ENCODE measurements at regions not wholly inside any gene's neighbourhood (a gene's known extent, or its start where the extent isn't known, plus 50 kb on each side); places are given as distances from the start of the nearest gene placed in this dataset.

DNA sequence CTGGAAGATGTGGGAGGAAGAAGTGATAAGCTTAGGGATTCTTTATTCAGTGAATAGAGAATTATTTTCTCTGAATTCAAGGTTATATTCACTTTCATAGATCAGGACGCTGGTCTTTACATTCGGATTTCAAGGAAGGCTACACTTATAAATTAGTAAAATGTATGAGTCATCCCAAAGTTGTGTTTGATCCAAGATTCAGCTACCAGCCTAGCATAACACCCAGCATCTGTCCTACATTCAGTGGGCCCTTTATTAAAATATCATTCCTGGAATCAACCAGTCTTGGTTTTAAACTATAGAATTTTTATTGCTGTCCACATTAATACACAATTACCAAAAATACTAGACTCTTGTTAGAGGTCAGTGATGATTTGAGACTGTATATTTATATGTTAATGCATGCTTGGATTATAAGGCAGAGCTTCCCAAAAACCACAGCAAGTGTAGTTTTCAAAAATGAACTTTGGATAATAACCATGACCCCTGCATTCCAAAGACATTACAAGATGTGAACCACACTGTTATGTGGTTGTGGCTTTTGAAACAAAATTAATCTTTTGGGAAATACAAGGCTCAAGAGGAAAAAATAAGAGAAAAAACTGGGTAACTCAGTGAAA is 210.7 kb upstream of the CNR1 start:
- no peaks in the 10 kb centered on the region for H3K9me3 ChIP-seq (ENCODE audit: control insufficient read depth, low read length)
- H3K4me3 ChIP-seq (ENCODE audit: low read length in 2 of 2) = no peak overlapping the region
- WGBS, 2 donors = 5 to 8% methylated on average over 2 of the region's 2 CpGs
- peak overlapping the region in 1 of 2 donors; percentile 76 for H3K27ac ChIP-seq (ENCODE audit: low read depth in 1 of 2, low read length in 2 of 2)
- DNase-seq (no peak), ATAC-seq (ENCODE audit: low FRiP score) (no peak)
- no peaks in the 10 kb centered on the region for H3K36me3 ChIP-seq (ENCODE audit: control insufficient read depth in 1 of 2, insufficient read depth in 2 of 2, low read length in 1 of 2)
- H3K27me3 ChIP-seq (ENCODE audit: control insufficient read depth in 1 of 2, insufficient read depth in 2 of 2, low read length in 1 of 2) = no peaks in the 10 kb centered on the region
- peaks cover 2 to 7% of the 10 kb centered on the region in 2 donors for H3K4me1 ChIP-seq (ENCODE audit: control insufficient read depth in 1 of 2, insufficient read depth in 2 of 2, low read length in 2 of 2)
- intact Hi-C loops (cut with DNase I) = loop anchor here in 1 of 2 donors (10.0 kb wide), 1 partner anchor 208 kb away; no protein-coding TSS in a partner anchor

DNA sequence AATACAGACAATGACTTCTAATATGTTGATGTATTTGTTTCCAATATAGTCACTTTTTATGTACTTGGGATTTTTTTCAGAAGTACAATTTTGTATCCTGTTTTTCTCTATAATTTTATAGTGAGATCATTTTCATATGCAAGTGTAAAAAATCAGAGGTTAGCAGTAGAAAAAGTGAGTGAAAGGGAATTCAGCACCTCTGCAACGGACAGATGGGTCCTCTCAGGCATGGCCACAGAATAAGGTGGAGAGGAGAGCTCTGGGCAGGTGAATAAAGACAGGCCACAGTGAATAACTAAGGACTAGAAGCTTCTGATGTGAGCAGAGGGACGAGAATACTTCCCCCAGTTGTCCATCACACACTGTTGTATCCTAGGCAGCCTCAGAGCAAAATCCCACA is 210.1 kb upstream of the CNR1 start:
- intact Hi-C loops (cut with DNase I) = loop anchor here in 1 of 2 donors (10.0 kb wide), 1 partner anchor 209 kb away; no protein-coding TSS in a partner anchor
- no peak overlapping the region for H3K4me3 ChIP-seq (ENCODE audit: low read length in 2 of 2)
- ATAC-seq (ENCODE audit: low FRiP score) (no peak), DNase-seq (no peak)
- H3K27me3 ChIP-seq (ENCODE audit: control insufficient read depth in 1 of 2, insufficient read depth in 2 of 2, low read length in 1 of 2) = no peaks in the 10 kb centered on the region
- H3K27ac ChIP-seq (ENCODE audit: low read depth in 1 of 2, low read length in 2 of 2) = peak overlapping the region; percentile 73 to 76
- no peaks in the 10 kb centered on the region for H3K9me3 ChIP-seq (ENCODE audit: control insufficient read depth, low read length)
- 74 to 75% methylated on average over 2 of the region's 2 CpGs for WGBS, 2 donors
- H3K36me3 ChIP-seq (ENCODE audit: control insufficient read depth in 1 of 2, insufficient read depth in 2 of 2, low read length in 1 of 2) = no peaks in the 10 kb centered on the region
- H3K4me1 ChIP-seq (ENCODE audit: control insufficient read depth in 1 of 2, insufficient read depth in 2 of 2, low read length in 2 of 2) = peaks cover 2 to 7% of the 10 kb centered on the region in 2 donors

DNA sequence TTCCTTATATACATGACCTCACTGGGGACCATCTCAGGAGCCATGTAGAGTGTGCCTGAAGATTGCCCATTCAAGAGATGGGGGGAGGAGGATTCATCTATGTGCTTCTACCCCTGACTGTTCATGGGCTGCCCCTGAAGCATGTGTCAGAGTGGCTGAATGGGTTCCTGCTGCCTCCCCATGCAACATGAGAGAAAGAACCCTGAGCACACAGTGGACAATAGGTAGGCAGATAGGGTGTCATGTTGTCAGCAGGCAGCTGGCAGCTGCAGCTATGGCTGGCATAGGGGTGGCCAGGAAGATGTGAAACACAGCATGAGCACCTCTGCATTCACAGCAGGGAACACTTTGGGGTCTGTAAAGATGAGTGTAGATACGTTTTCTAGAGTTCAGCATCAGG is 208.4 kb upstream of the CNR1 start:
- intact Hi-C loops (cut with DNase I) = loop anchor here in 1 of 2 donors (10.0 kb wide), 1 partner anchor 210 kb away; no protein-coding TSS in a partner anchor
- ATAC-seq (ENCODE audit: low FRiP score) = no peak
- DNase-seq = no peak
- H3K4me1 ChIP-seq (ENCODE audit: control insufficient read depth in 1 of 2, insufficient read depth in 2 of 2, low read length in 2 of 2) = peaks cover 0 to 7% of the 10 kb centered on the region in 2 donors
- H3K4me3 ChIP-seq (ENCODE audit: low read length in 2 of 2) = no peak overlapping the region
- no peak overlapping the region for H3K27ac ChIP-seq (ENCODE audit: low read depth in 1 of 2, low read length in 2 of 2)
- no peaks in the 10 kb centered on the region for H3K36me3 ChIP-seq (ENCODE audit: control insufficient read depth in 1 of 2, insufficient read depth in 2 of 2, low read length in 1 of 2)
- no peaks in the 10 kb centered on the region for H3K9me3 ChIP-seq (ENCODE audit: control insufficient read depth, low read length)
- WGBS, 2 donors = 88 to 92% methylated on average over 1 of the region's 1 CpG
- no peaks in the 10 kb centered on the region for H3K27me3 ChIP-seq (ENCODE audit: control insufficient read depth in 1 of 2, insufficient read depth in 2 of 2, low read length in 1 of 2)

DNA sequence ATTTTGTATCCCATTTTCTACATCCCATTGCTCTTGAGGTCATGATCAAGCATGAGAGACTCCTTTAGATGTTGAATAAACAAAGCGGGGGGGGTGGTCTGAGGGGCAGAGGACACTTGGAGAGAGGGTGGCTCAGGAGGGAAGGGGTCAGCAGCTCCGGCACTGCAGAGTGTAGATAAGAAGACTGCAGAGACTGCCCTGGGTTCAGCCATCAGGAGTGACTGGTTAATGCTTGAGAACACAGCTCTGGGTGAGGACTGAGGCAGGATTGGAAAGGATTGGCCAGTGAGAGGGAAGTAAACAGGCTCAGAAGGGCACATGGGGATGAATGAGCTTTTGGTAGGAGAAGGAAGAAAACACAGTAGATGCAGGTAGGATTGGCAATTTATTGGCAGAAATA is 205.3 kb upstream of the CNR1 start:
- no peak overlapping the region for H3K27ac ChIP-seq (ENCODE audit: low read depth in 1 of 2, low read length in 2 of 2)
- H3K4me3 ChIP-seq (ENCODE audit: low read length in 2 of 2) = no peak overlapping the region
- 86 to 89% methylated on average over 2 of the region's 2 CpGs for WGBS, 2 donors
- no peaks in the 10 kb centered on the region for H3K9me3 ChIP-seq (ENCODE audit: control insufficient read depth, low read length)
- no peaks in the 10 kb centered on the region for H3K27me3 ChIP-seq (ENCODE audit: control insufficient read depth in 1 of 2, insufficient read depth in 2 of 2, low read length in 1 of 2)
- intact Hi-C loops (cut with DNase I) = loop anchor here in 1 of 2 donors (10.0 kb wide), 1 partner anchor 213 kb away; no protein-coding TSS in a partner anchor
- peaks cover 2 to 6% of the 10 kb centered on the region in 2 donors for H3K4me1 ChIP-seq (ENCODE audit: control insufficient read depth in 1 of 2, insufficient read depth in 2 of 2, low read length in 2 of 2)
- ATAC-seq (ENCODE audit: low FRiP score) = no peak
- H3K36me3 ChIP-seq (ENCODE audit: control insufficient read depth in 1 of 2, insufficient read depth in 2 of 2, low read length in 1 of 2) = no peaks in the 10 kb centered on the region
- no peak for DNase-seq

DNA sequence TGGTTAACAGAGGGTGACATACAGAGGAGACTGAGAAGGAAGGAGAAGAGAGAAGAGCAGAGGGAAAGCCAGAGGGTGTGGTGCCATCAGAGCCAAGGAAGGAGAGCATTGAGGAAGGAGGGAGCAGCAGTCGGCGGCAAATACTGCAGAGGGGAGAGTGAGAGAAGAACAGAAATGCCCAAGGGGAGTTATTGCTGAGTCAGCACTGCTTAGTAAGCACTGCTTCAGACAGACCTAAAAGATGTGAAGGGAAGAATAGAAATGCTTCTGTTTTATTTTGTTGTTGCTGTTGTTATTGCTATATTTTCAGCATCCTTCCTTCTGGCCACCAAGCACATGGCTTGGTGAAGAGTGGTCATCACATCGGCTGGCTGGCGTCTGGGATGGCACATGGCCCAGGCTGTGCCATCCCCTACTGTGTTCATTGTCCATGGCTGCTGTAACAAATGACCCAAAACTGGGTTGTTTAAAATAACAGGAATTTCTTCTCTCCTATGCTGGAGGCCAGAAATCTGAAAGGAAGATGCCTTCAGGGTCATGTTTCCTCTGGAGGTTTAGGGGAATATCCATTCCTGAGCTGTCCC is 204.1 kb upstream of the CNR1 start:
- no peak for DNase-seq
- ATAC-seq (ENCODE audit: low FRiP score) = no peak
- Histone ChIP-seq H3K9me3 (ENCODE audit: control insufficient read depth, low read length) (no peaks in the 10 kb centered on the region), H3K36me3 (ENCODE audit: control insufficient read depth in 1 of 2, insufficient read depth in 2 of 2, low read length in 1 of 2) (no peaks in the 10 kb centered on the region), H3K4me1 (ENCODE audit: control insufficient read depth in 1 of 2, insufficient read depth in 2 of 2, low read length in 2 of 2) (peaks cover 2 to 3% of the 10 kb centered on the region in 2 donors), H3K27ac (ENCODE audit: low read depth in 1 of 2, low read length in 2 of 2) (no peak overlapping the region), H3K4me3 (ENCODE audit: low read length in 2 of 2) (no peak overlapping the region), H3K27me3 (ENCODE audit: control insufficient read depth in 1 of 2, insufficient read depth in 2 of 2, low read length in 1 of 2) (no peaks in the 10 kb centered on the region)
- intact Hi-C loops (cut with DNase I) = loop anchor here in 1 of 2 donors (10.0 kb wide), 1 partner anchor 215 kb away; no protein-coding TSS in a partner anchor
- 81 to 95% methylated on average over 4 of the region's 4 CpGs for WGBS, 2 donors

DNA sequence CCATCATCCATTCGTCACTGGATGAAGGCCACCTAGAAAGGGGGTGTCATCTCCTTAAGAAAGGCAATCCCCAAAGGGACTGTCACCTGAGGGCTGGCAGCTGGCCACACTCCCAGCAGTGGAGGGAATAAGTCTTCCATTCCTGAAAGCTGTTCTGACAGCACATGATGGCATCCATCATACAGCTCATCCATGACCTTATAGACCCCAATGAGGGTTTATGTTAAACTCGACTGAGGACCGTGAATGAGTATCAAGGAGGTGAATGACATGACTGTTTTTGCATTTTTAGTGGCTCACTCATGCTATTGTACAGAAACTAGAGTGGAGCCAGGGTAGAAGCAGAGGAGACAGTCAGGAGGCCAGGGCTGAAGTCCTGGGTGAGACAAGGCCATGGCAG is 203.1 kb upstream of the CNR1 start:
- ATAC-seq (ENCODE audit: low FRiP score) (no peak), DNase-seq (no peak)
- Histone ChIP-seq H3K27ac (ENCODE audit: low read depth in 1 of 2, low read length in 2 of 2) (no peak overlapping the region), H3K36me3 (ENCODE audit: control insufficient read depth in 1 of 2, insufficient read depth in 2 of 2, low read length in 1 of 2) (no peaks in the 10 kb centered on the region), H3K27me3 (ENCODE audit: control insufficient read depth in 1 of 2, insufficient read depth in 2 of 2, low read length in 1 of 2) (no peaks in the 10 kb centered on the region), H3K4me3 (ENCODE audit: low read length in 2 of 2) (no peak overlapping the region), H3K9me3 (ENCODE audit: control insufficient read depth, low read length) (no peaks in the 10 kb centered on the region), H3K4me1 (ENCODE audit: control insufficient read depth in 1 of 2, insufficient read depth in 2 of 2, low read length in 2 of 2) (peaks cover 2 to 3% of the 10 kb centered on the region in 2 donors)
- intact Hi-C loops (cut with DNase I) = no loop called here
- WGBS, 2 donors = 97 to 99% methylated on average over 3 of the region's 3 CpGs

DNA sequence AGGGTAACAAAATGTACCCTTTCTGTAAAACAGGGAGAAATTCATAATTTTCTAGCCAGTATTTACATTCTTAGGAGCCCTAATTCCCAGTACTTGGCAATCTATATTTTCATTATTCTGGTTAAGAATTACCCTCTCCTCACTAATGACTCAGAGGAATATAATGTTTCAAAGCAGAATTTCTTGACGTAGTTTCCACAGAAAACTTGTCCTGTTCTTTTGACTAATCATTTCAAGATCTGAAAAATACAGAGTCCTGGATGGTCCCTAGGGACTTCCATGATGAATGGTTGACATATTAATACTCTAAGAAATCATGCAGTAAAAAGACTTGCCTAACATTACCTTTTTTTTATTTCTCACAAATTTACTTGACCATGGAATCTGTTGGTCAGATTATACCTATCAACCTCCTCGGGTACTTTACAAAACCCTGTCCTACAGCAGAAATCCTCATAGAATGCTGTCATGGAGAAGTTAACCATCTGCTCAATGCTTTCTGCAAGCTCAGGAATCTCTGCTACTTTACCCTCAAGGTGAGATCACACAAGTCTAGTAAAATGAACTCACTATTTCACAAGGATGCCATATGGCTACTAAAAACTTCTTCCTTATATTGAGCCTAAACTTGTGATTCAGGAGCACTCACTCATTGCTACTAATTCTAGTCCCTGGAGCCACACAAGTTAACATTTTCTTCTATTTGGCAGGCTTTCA is 202.1 kb upstream of the CNR1 start:
- no peaks in the 10 kb centered on the region for H3K36me3 ChIP-seq (ENCODE audit: control insufficient read depth in 1 of 2, insufficient read depth in 2 of 2, low read length in 1 of 2)
- H3K27me3 ChIP-seq (ENCODE audit: control insufficient read depth in 1 of 2, insufficient read depth in 2 of 2, low read length in 1 of 2) = no peaks in the 10 kb centered on the region
- intact Hi-C loops (cut with DNase I) = no loop called here
- no peak overlapping the region for H3K27ac ChIP-seq (ENCODE audit: low read depth in 1 of 2, low read length in 2 of 2)
- no peaks in the 10 kb centered on the region for H3K9me3 ChIP-seq (ENCODE audit: control insufficient read depth, low read length)
- WGBS, 2 donors = 33 to 43% methylated on average over 2 of the region's 2 CpGs
- H3K4me3 ChIP-seq (ENCODE audit: low read length in 2 of 2) = no peak overlapping the region
- H3K4me1 ChIP-seq (ENCODE audit: control insufficient read depth in 1 of 2, insufficient read depth in 2 of 2, low read length in 2 of 2) = peaks cover 2 to 3% of the 10 kb centered on the region in 2 donors
- ATAC-seq (ENCODE audit: low FRiP score) = no peak
- DNase-seq = no peak

DNA sequence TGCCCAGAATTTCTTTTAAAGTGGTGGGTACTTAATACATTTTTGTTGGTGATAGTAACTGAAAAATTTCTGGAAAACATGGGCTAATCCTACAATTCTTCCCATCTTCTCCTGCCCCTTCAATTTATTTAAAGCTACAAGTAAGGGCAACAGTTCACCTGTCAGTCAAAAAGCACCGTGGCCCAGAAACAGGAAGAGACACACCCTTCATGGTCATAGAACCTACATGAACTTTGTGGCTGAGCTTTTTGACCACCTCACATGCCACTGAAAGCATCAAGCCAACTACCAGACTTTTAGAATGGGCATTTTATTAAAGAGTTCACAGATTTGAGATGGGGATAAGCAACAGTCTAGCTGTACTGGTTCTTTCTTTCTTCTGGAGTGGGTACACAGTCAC is 201.1 kb upstream of the CNR1 start:
- H3K9me3 ChIP-seq (ENCODE audit: control insufficient read depth, low read length) = no peaks in the 10 kb centered on the region
- peaks cover 2 to 3% of the 10 kb centered on the region in 2 donors for H3K4me1 ChIP-seq (ENCODE audit: control insufficient read depth in 1 of 2, insufficient read depth in 2 of 2, low read length in 2 of 2)
- no peak overlapping the region for H3K4me3 ChIP-seq (ENCODE audit: low read length in 2 of 2)
- no peak for DNase-seq
- intact Hi-C loops (cut with DNase I) = no loop called here
- H3K27me3 ChIP-seq (ENCODE audit: control insufficient read depth in 1 of 2, insufficient read depth in 2 of 2, low read length in 1 of 2) = no peaks in the 10 kb centered on the region
- ATAC-seq (ENCODE audit: low FRiP score) = no peak
- no peaks in the 10 kb centered on the region for H3K36me3 ChIP-seq (ENCODE audit: control insufficient read depth in 1 of 2, insufficient read depth in 2 of 2, low read length in 1 of 2)
- 25 to 43% methylated on average over 1 of the region's 1 CpG for WGBS, 2 donors
- no peak overlapping the region for H3K27ac ChIP-seq (ENCODE audit: low read depth in 1 of 2, low read length in 2 of 2)

Measured in aorta (tissue), 5 donors.